Ishikawa (cell line): ENCODE measurements at regions not wholly inside any gene's neighbourhood (a gene's known extent, or its start where the extent isn't known, plus 50 kb on each side); places are given as distances from the start of the nearest gene placed in this dataset.

Source experiments
- CEBPB ChIP-seq: IDR thresholded peaks from 2 replicates; pipeline ENCODE4 v1.6.1; 2012
- EGR1 ChIP-seq: IDR thresholded peaks from 2 replicates; pipeline ENCODE4 v1.6.1; 2012
- EP300 ChIP-seq: IDR thresholded peaks from 2 replicates; pipeline ENCODE4 v1.6.1; 2012; ENCODE audit warnings: borderline replicate concordance
- MAX ChIP-seq: IDR thresholded peaks from 2 replicates; pipeline ENCODE4 v1.6.1; 2012
- NFIC ChIP-seq: IDR thresholded peaks from 2 replicates; pipeline ENCODE4 v1.6.1; 2012
- RAD21 ChIP-seq: IDR thresholded peaks from 2 replicates; pipeline ENCODE4 v1.6.1; 2012; ENCODE audit warnings: low read depth
- REST ChIP-seq: IDR thresholded peaks from 2 replicates; pipeline ENCODE4 v1.6.1; 2012; ENCODE audit warnings: low read depth, mild to moderate bottlenecking
- TAF1 ChIP-seq: IDR thresholded peaks from 2 replicates; pipeline ENCODE4 v1.6.1; 2012; ENCODE audit warnings: low read depth, mild to moderate bottlenecking
- YY1 ChIP-seq: IDR thresholded peaks from 2 replicates; pipeline ENCODE4 v1.6.1; 2012; ENCODE audit warnings: low read depth

- no peak for TF ChIP-seq YY1
- no peak for TF ChIP-seq REST
- TF ChIP-seq NFIC, result no peak
- TF ChIP-seq EP300, result no peak
- TF ChIP-seq RAD21, result no peak
- no peak for TF ChIP-seq TAF1
- no peak for TF ChIP-seq EGR1
- TF ChIP-seq MAX, result no peak
- no peak for TF ChIP-seq CEBPB
Observed at GRCh38 chr6:170107606-170108222, 183.2 kb downstream of the DLL1 start.
